Body of pancreas (tissue), 4 donors: ENCODE measurements at regions not wholly inside any gene's neighbourhood (a gene's known extent, or its start where the extent isn't known, plus 50 kb on each side); places are given as distances from the start of the nearest gene placed in this dataset.

ENCODE experiments used
- CTCF ChIP-seq, 7 experiments: fragments of 450-650 bp in 4 of 7; fragments of 200-600 bp in 3 of 7; sonication (generic) in 3 of 7; IDR thresholded peaks; one replicate each; pipeline ENCODE4 v1.5.1; 2016 to 2019; ENCODE audit warnings: antibody characterized with exemption in 7 of 7
- POLR2A ChIP-seq, 3 donors: fragments of 450-650 bp; IDR thresholded peaks; one replicate each; pipeline ENCODE4 v1.6.1; 2016; ENCODE audit warnings: antibody characterized with exemption in 3 of 3, mild to moderate bottlenecking in 2 of 3

DNA sequence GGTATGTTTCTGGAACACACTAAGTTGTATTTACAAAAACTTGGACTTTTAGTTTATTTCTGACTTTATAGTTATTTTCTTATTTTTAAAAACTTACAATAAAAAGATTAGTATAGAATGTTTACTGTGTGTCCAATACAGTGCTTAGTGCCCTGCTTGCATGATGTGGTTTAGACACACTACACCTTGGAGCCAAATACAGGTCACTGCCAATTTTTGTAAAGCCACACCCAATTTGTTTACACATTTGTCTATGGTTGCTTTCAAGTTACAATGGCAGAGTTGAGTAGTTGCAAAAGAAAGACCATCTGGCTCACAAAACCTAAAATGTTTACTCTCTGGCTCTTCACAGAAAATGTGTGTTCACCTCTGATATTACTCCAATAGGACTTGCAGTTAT lies 807.1 kb downstream of the KCNJ2 start:
- no peak for TF ChIP-seq CTCF (IDR thresholded peaks at IDR 0.05)
- TF ChIP-seq POLR2A (IDR thresholded peaks at IDR 0.05), result no peak
